ENCODE measurements at regions not wholly inside any gene's neighbourhood (a gene's known extent, or its start where the extent isn't known, plus 50 kb on each side); places are given as distances from the start of the nearest gene placed in this dataset.

GRCh38 chr1:193613041-193613440 is 426.6 kb upstream of the B3GALT2 start:
- DNase-seq: no peak

DNA sequence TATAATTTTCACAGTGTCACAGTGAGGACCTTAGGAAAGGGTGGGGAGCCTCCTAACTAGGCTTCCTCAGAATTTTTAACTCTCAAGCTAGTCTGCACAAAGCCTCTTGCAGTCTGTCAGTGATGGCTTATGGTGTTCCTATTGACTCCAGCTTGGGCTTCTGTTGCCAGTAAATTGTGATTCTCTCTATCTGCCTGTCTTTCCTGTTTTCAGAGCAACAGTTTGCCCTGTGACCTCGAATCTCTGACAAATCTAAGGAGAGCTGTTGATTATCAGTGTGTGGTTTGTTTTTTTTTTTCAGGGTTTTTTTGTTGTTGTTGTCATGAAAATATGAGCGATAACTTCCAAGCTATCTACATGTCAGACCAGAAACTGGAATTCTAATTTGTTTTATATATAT is 423.2 kb upstream of the B3GALT2 start:
- no peak for DNase-seq

GRCh38 chr1:193607787-193608186 is 421.4 kb upstream of the B3GALT2 start:
- no peak for DNase-seq

DNA sequence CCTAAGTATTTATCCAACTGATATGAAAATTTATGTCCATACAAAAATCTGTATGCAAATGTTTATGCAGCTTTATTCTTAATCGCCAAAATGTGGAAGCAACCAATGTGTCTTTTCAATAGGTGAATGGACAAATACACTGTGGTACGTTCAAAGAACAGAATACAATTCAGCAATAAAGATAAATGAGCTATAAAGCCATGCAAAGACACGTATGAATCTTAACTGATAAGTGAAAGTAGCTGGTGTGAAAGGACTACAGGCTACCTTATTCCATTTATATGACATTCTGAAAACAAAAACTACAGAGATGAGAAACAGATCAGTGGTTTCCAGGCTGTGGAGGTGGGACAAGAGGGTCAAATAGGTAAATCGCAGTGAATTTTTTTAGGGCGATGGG is 419.6 kb upstream of the B3GALT2 start:
- DNase-seq: no peak

DNA sequence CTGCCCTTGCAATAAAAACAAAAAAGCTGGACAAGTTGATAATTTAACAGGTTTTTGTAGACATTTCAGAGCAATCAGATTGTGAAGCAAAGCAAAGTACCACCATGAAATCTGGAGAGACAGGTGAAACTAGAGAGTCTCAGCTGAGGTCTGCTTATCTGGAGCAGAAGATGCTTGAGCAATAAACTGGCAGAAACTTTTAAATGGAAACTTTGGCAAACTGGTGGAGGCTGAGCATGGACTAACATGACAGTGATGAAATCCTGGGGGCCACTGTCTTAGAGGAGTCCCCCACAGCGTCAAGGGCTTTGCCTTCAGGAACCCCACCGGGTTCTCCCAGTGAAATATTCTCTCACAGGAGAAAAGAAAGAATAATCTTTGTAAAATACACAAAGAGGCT is 416.3 kb upstream of the B3GALT2 start:
- DNase-seq: no peak

DNA sequence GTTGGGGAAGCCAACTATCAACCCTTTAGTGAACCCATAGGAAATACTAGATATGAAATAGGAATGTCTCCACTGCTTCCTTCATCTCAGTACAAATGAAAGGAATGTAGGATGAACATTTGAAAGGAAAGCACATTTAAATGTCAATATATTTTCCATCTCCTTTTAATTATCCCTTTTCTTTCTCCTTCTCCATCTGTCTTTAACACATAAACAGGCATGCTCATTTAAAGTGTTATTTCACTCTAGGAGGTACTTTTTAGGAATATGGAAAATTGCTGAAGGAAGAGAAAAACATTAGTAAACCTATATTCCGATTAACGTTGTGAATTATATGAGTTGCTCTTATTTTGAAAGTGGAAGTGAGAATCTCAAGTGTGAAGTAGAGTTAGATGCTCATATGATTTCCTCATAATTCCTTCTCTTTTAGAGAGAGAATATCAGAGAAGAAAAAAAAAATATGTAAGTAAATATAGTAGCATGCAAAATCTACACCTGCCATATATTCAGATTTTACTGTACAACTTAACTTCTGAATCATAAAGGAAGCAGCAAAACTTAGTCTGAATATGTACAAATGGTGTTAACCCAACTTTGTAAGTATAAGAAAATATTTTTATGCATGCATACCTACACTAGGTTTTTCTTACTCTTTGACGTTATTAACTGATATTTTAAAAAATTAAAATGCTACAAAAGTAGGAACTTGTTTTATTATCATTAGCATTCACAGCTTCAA is 406.9 kb upstream of the B3GALT2 start:
- no peak for DNase-seq

GRCh38 chr1:193592317-193592716 is 405.9 kb upstream of the B3GALT2 start:
- no peak for DNase-seq

DNA sequence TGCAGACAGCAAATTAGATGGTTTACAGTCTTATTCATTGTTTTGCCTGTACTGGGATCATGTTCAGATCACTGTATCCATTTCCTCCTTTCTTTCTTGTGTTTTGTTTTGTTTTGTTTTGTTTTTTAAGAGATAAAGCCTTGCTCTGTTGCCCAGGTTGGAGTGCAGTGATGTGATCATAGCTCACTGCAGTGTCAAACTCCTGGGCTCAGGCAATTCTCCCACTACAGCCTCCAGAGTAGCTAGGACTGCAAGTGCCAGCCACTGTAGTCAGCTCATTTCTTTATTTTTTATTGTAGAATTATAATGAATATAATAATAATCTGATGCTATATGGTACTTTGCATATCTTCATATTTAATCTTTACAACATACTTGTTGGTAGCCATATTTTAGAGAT is 403.7 kb upstream of the B3GALT2 start:
- no peak for DNase-seq

DNA sequence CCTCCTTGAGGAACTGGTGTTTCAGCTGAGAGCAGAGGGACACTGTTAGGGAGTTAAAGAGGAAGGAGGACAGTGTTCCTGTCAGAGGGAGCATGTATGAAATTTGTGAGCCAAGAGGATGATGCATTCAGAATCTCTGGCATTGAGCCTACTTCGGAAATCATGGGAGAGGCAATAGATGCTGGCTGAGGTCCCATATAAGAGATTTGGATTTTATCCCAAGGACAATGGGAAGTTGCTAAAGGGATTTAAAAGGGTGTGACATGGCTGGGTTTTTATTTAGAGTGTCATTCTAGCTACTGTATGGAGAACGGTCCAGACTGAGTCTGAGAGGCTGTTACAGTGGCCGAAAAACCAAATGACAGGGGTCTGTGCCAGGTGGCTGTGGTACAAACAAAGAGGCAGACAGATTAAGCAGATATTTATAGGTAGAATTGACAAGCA is 403.2 kb upstream of the B3GALT2 start:
- DNase-seq: no peak

DNA sequence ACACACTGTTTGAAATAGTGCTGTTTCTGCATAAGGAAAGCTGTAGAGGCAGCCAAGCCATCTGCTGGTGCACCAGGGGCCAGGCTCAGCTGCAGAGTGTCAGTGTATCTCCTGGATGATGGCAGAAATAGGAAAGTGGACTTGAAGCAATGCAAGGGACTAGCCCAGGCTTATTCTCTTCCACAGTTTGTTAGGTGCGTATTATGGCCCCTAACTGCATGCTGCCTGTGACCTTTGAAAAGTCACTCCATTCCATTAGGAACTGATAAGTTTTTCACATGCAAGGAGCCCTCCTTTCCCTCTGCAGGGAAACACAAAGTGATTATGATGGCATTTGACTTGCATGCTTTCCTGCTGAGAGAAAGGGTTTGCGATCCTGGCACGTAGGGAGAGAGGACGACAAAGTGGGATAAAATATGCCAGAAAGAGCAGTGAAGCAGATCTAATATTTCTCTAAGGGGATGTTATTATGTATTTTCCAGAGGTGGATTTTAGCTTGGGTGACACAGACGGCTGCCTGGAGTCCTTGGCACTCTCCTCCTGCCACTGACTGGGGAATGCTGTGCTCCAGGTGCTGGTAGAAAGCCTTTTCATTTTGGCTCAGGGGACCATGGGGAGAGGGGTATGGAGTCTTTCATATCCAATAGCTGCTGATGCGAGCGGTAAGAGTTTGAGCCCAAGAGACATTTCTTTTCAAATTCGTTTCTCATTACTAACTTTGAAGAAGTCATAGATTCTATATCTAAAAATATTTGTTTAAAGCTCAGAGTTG is 402.1 kb upstream of the B3GALT2 start:
- no peak for DNase-seq

GRCh38 chr1:193584731-193585239 is 398.4 kb upstream of the B3GALT2 start:
- DNase-seq: no peak

- no peak for DNase-seq
These were observed 394.9 kb upstream of the B3GALT2 start for GRCh38 chr1:193581341-193581740.

DNA sequence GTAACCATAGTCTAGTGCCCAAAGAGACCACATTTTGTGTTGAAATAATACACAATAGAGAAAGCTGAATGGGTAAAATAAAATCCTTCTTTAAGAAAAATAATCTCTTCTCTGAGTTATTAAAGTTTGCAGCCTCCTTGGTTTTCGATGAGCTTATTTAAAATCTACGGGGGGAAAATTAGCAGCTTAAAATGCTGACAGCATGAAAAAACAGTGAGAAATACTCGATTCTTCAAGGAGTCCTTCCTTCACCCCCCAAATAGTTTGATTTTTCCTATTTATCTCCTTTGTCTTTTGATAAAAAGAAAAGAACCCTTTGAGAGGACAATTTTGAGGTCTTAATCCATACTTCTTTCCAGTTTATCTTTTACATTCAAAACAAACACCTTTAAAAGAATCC is 394.0 kb upstream of the B3GALT2 start:
- DNase-seq: no peak

DNA sequence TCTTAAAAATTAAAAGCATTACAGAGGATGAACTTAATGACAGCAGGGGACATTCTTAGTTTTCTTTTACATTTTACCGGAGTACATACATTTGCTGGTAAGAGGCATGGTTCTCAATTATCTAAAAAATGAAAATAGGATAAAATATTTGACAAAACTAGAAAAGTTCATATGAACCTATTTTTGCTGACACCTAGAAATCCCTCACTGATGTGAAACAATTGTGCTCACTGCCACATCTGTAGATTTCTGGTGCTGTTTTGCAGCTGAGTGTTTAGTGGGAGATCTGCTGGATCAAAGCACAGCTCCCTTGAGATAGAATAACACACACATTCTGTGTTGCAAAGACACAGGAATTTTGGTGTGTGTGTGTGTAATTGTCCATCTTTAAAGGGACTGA is 392.9 kb upstream of the B3GALT2 start:
- DNase-seq: no peak

DNA sequence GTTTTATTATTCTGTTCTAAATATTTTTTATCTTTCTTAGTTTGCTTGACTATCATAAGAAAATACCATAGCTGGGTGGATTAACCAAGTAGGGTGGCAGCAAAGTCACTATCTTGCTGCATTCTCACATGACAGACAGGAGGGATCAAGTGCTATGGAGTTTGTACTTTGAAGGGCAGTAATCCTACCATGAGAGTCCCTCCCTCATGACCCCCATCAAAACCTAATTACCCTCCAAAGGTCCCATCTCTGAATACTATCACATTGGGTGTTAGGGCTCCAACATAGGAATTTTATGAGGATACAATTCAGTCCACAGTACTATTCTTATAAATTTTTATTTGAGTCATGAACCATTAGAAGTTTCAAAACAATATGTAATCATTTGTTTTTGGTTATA is 388.5 kb upstream of the B3GALT2 start:
- no peak for DNase-seq

GRCh38 chr1:193569983-193570269 is 383.5 kb upstream of the B3GALT2 start:
- no peak for DNase-seq

GRCh38 chr1:193569096-193569982 is 382.9 kb upstream of the B3GALT2 start:
- no peak for DNase-seq

GRCh38 chr1:193568512-193568911 is 382.1 kb upstream of the B3GALT2 start:
- no peak for DNase-seq

GRCh38 chr1:193567937-193568336 is 381.5 kb upstream of the B3GALT2 start:
- no peak for DNase-seq

DNA sequence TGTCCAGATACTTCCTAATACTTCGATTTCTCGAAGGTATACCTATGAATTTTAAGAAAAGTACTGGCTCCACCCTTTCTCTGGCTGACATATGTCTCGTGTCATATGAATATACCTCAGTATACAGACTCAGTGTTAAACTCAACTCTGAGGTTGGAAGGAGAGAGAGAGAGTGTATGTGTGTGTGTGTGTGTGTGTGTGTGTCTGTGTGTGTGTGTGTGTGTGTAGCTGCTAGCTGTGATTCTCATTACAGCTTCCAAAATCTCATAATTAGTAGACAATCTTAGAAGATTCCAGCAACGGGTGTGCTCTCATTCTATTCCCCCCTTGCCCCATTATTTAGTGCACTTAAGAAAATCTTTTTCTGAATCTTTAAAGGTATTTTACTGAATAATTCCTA is 380.3 kb upstream of the B3GALT2 start:
- DNase-seq: no peak

DNA sequence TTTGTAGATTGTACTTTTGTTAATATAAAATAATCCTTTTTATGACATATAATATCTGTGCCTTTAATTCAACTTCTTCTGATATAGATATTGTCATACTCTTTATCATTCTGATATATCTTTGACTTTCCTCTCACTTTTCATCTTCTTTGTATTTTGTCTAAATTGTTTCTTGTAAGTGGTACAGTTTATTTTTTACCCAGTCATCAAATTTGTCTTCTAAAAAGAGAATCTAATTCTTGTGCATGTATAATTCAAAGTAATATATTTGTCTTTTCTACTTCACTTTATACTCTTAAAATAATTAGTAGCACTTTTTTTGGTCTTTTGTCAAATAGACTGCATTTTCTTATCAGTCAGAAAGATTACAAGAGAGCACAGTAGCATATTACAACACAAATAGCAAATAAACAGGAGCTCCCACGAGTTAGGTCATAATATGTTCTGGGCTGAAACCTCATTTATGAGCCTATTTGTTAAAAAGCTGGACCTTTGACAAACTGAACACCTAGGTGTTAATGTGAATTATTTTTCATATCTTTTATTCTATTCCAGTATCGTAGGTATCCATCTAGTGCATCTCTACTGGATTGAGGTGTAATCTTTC is 379.7 kb upstream of the B3GALT2 start:
- DNase-seq: no peak

GRCh38 chr1:193562121-193562520 is 375.7 kb upstream of the B3GALT2 start:
- no peak for DNase-seq

DNA sequence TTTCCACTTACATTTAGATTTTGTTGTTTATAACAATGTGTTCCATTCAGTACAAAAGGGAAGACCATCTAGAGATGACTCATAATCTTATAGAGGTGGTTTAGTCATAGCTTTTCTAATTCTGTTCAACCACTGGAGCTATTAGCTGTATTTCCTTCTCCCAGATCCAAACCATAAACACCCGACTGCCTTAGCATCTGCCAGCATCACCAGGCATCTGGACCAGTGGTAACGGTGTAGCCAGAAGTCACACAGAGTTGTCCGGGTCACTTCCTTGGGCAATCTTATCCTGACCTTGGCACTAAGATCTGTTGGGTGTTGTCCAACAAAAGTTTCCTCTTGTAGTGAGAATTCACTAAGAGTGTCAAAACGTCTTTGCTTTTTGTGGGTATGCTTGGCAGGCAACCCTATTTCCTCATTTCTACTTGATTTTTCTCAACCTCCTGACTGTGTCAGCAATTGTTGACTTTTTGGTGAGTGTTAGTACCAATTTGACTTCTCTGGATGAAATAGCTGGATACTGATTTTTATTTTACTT is 372.1 kb upstream of the B3GALT2 start:
- DNase-seq: no peak

Data from stimulated activated CD4-positive, alpha-beta T cell treated with anti-CD3 and anti-CD28 coated beads, Interleukin-12 subunit alpha, Interleukin-12 subunit beta, amount 100 ng/mL, for 4 hours (primary cell).